GM19467 (cell line): ENCODE measurements at regions not wholly inside any gene's neighbourhood (a gene's known extent, or its start where the extent isn't known, plus 50 kb on each side); places are given as distances from the start of the nearest gene placed in this dataset.
"Not testable (repeated sequence)": the region's sequence is repeated elsewhere in the genome, so short reads cannot be mapped to it uniquely, and the experiment has no call there.

Experiments
- ATAC-seq: cut with Tn5 transposase; IDR thresholded peaks from one replicate; pipeline ENCODE4 v1.9.1; 2021; ENCODE audit warnings: mild to moderate bottlenecking, moderate library complexity; ENCODE audit not compliant: unreplicated experiment

DNA sequence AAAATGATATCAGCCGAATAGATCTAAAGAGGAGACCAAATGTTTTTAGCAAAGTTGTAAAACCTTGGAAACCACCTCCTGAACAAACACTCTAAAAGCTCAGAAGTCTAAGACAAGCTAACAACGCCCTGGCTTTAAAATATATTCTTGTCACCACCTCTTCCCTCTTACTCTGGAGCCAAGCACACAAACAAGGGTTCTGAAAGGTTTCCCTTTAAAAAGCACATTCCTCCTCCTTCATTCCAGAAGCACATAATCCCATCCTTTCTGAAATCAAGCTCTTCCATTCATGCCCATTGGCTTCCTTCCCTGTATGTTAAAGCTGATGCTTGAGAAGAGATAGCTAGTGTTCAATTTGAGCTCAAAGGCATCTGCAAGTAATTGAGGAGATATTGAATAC is 382.0 kb downstream of the LNPK start:
- no peak for ATAC-seq

DNA sequence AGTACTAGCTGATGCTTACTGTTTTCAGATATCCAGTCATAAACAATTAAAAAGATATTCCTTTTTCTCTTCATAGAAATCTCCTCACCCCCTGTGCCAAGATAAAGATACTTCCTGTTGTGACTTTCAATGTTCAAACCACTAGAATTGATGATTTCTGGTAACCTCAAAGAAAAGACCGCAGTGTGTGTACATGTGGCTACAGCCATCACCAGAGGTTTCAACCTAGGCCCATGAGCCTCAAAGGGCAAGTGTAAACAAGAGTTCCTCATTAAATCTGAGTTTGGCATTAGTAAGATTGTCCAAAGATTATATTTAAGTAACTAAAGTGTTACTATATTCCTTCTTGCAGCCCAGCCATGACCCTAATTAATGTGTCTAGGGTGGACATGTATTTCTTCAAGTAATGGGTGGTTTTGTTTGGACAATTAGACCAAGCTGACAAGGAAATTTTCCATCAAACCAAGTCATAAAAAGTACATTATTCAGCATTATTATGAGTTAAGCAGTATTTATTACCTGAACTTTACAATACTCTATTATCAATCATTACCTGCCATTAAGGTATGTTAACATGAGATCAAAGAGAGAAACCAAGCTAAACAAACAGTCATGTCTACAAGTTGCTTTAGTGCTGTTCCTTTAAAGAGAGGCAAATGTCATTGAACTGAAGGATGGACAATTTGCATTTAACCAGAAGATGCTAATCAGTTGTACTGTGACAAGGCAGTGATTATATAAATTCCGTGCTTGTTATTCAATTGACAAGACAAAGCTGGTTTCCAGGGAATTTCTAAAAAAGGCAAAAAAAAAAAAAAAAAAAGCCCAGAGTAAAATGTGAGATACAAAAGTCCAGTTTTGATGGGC is 382.7 kb downstream of the LNPK start:
- no peak for ATAC-seq

DNA sequence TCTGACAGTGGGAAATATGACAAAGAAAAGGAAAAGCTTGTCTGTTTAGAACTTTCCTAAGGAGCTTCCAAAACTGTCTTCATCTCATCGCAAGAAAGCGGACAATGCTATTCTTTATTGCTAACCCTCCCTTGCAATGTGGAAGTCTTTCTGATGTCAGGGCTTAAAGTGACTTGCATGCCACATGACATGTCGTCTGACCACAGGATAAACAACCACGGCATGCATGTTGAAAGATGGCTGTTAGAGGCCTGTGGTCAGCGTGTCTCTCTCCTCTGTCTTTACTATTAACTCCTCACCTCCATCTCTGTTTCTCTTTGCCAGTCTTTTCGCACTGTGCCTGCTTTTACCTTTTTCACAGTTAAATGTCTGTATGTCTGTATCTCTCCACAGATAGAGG is 389.8 kb downstream of the LNPK start:
- ATAC-seq: no peak

DNA sequence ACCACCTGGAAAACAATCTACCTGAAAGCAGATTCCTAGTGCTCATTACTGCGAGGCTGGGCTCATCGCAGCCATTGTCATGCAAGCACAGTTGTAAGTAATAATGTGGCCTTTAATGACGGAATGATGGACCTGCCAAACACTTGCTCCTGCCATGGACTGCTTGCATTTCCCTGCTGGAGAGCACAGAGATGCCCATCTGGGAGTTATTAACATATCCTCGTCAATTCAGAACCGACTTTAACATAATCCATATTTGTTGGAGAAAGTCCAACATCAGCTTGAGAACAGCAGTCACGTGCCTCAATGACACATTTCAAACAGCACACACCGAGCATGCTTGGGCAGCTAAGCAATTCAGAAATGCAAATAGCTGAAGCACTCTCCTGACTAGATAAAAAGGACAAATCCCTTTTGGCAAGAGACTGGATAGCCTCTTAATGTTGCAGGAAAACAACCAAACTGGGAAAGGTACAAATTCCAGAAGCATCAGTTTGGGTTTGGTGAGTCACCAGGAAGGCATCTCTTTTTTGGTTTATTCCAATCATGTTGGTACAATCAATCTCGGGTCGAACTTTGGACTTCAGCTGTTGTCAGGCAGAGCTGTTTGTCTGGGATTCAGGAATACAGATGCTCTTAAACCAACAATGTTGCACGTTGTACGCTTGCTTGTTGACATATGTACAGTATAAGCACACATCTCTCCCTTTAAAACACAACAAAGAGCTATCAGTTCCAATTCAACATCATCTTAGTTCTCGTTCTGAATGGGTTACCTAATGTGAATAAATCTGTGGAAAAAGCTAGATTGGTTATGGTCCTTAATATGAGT is 395.8 kb downstream of the LNPK start:
- ATAC-seq: no peak

DNA sequence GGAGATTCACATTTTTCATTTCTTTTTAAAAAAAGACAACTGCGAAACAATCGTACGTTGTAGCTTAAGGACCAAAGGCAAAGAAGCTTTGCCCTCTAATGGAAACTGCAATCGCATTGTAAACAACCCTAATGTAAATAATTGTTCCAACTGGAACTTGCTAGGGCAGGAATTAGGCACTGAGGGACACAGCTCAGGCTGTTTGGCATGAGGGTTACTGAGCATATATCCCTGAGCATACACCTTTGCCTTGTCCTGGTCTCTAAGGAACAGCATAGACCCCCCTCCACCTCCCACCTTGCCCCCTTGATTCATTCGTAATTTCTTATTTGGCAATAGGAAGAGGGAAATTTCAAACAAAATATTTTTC is 396.4 kb downstream of the LNPK start:
- no peak for ATAC-seq

DNA sequence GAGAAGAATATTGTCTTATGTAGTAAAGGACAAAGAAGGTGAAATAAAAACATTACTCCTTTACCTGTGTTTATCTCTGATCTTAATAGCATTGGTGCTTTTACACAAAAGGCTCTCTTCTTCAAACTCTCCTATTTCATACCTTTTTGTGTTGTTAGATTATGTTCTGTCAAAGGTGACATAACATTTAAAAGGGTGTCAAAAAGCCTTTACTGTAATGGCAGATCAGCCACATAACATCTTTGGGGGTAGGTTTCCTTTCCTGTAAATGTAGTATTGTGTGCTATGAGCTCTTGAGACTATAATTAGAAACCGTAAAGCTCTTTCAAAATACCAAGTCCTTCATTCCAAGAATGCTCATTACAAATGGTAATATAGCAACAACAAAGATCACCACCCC is 400.1 kb downstream of the LNPK start:
- ATAC-seq: no peak

DNA sequence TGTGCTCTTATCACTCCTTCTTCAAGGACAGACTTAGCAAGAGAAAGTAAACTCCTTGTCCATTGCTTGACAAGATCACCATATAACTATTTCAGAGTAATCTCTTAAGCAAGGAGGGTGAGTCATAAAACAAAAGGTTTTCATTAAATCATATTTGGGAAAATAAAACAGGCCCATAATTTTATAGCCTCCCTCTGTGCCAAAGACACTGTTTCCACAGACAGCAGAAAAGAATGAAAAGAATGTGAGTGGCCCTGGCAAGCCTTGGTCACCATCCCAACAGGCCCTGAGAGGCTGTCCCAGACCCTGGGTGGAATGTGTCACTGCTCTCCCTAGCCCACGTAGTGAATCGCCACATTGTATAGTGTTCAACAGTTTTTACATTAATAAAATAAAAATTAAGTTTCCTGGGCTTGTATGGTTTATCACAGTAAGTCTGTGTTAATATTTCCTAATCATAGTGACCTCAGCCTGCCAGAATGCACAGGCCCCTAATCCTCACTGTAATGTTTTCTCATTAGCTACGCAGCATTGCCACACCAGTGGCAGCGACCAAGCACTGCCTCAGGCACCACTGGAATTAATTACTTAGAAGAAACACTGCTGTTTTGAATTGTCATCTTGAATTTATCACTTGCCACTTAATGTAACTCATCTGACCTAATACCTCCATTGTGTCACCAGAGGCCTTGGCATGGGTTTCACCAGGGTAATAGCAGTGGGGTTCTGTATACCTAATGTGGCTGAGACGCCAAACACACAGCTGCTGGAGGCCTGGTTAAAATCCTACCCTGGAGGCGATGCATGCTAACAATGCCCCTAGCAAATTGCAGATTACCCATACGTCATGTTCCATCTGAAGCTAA is 401.9 kb downstream of the LNPK start:
- no peak for ATAC-seq

DNA sequence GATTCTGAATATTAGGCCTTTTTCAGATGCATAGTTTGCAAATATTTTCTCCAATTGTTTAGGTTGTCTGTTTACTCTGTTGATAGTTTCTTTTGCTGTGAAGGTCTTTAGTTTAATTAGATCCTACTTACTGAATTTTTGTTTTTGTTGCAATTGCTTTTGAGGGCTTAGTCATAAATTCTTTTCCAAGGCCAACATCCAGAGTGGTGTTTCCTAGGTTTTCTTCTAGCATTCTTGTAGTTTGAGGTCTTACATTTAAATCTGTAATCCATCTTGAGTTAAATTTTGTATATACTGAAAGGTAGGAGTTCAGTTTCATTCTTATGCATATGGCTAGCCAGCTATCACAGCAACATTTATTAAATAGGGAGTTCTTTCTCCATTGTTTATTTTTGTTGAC is 404.8 kb downstream of the LNPK start:
- no peak for ATAC-seq

DNA sequence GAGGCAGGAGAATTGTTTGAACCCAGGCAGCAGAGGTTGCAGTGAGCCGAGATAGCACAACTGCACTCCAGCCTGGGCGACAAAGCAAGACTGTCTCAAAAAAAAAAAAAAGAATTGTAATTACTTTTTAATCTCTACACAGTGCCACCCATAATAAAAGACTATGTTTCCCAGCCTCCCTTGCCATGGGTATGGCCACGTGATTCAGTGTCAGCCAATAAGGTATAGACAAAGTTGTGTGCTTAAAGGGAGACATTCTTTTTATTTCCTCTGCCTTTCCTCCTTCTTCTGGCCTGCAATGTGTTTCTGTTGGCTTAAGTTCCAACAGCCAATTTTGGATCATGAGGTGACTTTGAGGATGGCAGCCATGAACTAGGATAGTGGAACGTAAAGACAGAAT is 406.9 kb downstream of the LNPK start:
- no peak for ATAC-seq

DNA sequence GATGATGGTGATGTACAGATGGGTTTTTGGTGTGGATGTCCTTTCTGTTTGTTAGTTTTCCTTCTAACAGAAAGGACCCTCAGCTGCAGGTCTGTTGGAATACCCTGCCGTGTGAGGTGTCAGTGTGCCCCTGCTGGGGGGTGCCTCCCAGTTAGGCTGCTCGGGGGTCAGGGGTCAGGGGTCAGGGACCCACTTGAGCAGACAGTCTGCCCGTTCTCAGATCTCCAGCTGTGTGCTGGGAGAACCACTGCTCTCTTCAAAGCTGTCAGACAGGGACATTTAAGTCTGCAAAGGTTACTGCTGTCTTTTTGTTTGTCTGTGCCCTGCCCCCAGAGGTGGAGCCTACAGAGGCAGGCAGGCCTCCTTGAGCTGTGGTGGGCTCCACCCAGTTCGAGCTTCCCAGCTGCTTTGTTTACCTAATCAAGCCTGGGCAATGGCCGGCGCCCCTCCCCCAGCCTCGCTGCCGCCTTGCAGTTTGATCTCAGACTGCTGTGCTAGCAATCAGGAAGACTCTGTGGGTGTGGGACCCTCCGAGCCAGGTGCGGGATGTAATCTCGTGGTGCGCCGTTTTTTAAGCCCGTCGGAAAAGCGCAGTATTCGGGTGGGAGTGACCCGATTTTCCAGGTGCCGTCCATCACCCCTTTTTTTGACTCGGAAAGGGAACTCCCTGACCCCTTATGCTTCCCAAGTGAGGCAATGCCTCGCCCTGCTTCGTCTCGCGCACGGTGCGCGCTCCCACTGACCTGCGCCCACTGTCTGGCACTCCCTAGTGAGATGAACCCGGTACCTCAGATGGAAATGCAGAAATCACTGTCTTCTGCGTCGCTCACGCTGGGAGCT is 408.2 kb downstream of the LNPK start:
- ATAC-seq: not testable (repeated sequence)

DNA sequence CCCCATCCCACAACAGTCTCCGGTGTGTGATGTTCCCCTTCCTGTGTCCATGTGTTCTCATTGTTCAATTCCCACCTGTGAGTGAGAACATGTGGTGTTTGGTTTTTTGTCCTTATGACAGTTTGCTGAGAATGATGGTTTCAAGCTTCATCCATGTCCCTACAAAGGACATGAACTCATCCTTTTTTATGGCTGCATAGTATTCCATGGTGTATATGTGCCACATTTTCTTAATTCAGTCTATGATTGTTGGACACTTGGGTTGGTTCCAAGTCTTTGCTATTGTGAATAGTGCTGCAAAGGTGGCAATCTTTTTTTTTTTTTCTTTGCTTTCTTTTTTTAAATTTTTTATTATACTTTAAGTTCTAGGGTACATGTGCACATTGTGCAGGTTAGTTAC is 406.7 kb upstream of the ATP5MC3 start:
- not testable (repeated sequence) for ATAC-seq

DNA sequence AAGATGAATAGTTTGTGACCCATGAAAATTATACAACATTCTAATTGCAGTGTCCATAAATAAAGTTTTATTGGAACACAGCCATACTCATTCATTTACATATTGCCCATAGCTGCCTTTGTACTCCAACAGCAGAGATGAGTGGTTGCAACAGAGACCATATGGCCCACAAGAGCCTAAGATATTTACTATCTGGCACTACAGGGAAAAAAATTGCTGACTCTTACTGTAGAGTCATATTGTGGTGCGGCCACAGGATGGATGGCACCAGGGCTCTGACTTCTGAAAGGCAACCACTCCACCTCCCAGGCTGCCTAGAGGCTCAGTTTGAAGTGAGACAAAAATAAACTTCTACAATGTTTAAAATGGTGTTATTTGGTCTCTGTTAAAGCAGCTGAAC is 404.0 kb upstream of the ATP5MC3 start:
- ATAC-seq: no peak

DNA sequence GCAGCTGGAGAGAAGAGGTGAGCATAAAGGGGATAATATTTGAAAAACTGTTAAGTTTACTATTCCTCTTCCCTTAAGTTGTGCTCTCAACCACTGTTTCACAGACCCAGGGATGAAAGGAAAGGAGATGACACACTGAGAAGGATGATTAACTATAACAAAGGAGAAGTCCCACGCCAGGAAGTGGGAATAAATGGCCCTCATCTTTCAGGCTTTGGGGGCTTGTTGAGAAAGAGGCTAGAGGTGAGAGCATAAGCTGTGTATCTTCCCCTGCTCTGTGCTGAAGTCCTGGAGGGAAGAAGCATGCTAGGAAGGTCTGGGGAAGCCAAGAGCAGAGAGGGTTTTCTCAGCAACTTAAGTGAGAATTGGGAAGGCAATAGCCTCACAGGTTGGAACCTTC is 399.1 kb upstream of the ATP5MC3 start:
- ATAC-seq: no peak

DNA sequence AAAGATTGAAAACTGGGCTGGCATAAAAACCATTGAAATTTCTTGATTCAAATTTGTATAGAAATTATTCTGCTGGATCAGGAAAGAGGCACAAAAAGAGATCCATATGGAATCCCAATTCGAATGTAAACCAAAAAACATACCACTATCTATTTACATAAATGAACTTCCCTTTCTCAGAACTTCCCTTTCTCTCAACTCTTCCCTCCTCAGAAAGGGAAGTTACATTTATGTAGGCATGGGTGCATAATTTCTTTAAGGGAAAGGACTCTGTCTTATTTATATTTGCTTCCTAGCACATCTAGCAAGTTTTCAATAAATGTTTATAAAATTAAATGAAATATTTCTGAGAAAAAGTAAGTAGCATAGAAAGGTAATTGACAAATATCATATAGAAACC is 398.1 kb upstream of the ATP5MC3 start:
- no peak for ATAC-seq

DNA sequence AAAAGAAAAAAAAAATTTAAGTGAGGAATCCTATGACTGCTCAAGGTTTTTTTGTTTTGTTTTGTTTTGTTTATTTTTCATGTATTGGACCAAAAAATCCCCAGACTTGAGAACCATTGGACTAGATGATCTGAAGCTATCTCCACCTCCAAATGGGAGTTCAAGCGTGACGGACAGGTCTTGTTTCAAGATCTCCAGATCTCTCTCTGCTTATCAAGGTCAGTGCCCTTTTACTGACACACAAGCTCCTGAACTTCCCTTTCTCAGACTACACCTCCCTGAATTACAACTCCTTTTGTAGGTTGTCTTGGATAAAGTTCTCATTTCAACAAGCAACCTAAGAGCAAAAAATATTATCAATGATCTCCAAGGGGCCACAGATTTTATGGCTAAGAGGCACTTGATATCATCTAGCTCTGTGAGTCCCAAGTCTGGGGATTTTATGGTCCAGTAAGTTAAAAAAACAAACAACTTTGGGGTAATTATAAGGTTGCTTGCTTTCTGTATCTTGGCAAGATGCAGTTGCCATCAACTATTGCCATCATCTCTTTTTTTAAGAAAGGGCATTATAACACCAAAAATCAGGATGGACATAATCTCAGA is 396.0 kb upstream of the ATP5MC3 start:
- ATAC-seq: no peak

DNA sequence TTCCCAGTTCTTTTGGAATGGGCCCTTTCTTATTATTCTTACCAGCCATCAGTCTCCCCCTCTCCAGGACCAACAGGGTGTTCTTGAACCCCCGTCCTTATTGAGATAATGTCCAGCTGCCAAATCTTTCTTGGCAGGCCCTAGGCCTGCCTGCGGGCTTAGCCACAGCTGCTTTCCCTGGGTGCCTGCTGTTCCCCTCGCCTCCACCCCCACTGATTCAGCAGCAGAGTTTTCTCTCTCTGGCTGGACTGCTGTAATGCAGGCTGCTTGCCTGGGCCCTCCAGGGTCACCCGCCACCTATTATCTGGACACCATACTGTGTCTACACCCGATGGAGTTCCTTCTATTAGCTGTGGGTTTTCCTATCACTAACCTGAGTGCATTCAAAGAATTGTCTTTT is 395.4 kb upstream of the ATP5MC3 start:
- no peak for ATAC-seq

DNA sequence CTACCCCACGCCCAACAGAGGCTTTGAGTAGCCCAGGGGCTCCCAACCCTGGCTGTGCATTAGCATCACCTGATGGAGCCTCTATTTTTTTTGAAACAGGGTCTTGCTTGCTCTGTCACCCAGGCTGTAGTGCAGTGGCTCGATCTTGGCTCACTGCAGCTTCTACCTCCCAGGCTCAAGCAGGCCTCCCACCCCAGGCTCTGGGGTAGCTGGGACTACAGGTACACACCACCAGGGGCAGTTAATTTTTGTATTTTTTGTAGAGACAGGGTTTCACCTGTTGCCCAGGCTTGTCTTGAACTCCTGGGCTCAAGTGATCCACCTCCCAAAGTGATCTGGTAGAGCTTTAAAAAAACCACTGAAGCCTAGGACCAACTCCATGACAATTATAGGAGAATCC is 394.8 kb upstream of the ATP5MC3 start:
- no peak for ATAC-seq

DNA sequence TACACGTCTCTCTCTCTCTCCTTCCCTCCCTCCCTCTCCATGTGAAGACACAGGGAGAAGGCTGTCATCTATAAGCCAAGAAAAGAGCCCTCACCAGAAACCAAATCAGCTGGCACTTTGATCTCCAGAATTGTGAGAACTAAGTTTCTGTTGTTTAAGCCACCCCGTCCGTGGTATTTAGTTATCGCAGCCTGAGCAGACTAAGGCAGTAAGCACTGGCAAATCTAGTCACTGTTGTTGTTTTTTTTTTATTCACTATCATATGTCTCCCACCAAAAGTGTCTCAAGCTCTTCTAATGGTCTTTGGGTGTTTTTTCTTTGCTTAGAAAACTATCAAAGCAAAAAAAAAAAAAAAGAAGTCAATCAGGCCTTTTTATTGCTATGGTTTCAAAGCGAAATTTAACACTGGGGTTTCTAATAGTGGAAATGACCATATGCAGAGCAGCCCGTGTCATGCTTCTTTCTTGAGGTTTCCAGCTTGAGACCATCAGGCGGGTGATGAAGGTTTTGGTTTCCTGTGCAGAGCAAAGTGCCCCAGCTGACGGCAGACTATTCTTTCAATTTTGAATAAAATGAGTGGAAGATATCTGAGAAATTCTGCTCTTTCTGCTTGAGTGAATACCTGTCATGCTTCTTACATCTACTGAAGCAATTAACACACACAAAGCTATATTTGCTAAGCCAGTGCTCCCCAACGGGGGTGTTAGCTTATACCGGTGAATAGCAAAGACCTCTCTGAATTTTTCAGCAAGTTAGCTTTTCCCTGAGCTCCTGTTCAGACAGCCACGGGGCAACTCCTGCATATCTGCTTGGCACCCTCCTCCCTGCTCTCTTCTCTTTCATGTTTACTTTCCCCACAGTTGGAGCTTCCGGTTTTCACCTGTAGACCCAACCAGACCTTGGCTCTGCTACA is 394.1 kb upstream of the ATP5MC3 start:
- peak; percentile 97 for ATAC-seq

DNA sequence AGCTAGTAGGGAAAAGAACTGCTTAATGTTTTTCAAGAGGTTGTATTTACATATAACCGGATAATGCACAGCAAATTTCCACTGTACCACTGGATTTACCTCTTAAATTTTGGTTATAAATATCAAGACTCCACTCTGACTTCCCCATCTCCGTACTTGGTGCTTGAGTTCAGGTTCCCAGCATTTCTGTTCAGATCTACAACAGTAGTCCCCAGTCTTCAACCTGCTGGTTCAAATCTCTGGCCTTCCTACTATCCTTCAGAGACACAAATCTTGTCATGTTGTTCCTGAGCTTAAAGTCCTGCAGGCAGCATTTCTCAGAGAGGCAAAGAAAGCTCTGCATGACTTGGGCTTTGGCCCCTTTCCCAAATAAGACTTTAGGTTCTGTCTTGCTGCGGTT is 392.6 kb upstream of the ATP5MC3 start:
- ATAC-seq: no peak
